ENCODE measurements at regions not wholly inside any gene's neighbourhood (a gene's known extent, or its start where the extent isn't known, plus 50 kb on each side); places are given as distances from the start of the nearest gene placed in this dataset.
"Not testable (repeated sequence)": the region's sequence is repeated elsewhere in the genome, so short reads cannot be mapped to it uniquely, and the experiment has no call there.

DNA sequence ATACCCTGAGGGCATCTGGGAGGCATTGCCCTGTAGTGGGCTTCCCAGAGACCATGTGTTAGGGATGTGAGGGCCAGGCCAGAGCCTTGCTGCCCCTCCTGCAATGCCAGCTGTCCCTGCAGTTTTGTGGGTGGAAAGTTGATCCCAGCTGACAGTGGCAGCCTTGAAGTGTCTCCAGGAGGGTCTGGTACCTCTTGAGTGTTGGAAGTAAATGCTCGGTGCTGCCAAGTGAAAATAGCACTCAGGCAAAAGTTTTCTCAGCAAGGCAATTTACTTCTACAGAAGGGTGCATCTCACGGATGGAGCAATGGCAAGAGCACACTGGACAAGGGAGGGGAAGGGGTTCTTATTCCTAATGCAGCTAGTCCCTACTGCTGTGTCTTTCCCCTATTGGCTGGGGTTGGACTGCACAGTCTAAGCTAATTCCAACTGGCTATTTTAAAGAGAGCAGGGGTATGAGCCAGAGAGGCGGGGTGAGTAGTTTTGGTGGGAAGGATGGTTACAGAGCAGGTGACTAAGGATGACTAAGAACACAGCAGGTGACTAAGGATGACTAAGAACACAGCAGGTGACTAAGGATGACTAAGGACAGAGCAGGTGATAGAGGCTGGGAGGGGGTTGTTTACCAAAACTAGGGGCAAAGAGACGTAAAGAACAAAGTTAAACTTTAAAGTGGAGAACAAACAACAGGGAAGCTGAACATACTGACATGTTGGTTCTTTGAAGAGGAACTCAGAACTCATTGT is 146.0 kb upstream of the PZP start:
- intact Hi-C loops (cut with micrococcal nuclease); H3K56ac ChIP-seq (ENCODE audit: extremely low read depth, insufficient read depth, low read length); H3K4me1 ChIP-seq (ENCODE audit: control insufficient read depth, insufficient read depth, low read length); POLR2A ChIA-PET (ENCODE audit: unreplicated experiment); H2AK9ac ChIP-seq (replicated peaks; ENCODE audit: low read depth, low read length, poor library complexity); H4K8ac ChIP-seq (ENCODE audit: low read depth in 2 of 2, low read length in 2 of 2); BruUV-seq (replicated peaks); CTCF ChIA-PET; H3K36me3 ChIP-seq (ENCODE audit: control insufficient read depth, insufficient read depth, low read length); H2AK5ac ChIP-seq (ENCODE audit: low read depth, low read length); dilution Hi-C loops (cut with HindIII; ENCODE audit: low sequenced_read_pairs, unreplicated experiment); H3K14ac ChIP-seq (replicated peaks; ENCODE audit: low read depth, low read length); H3K27ac ChIP-seq (ENCODE audit: insufficient read depth, low read length); H2BK15ac ChIP-seq (ENCODE audit: low read depth, low read length); ATAC-seq (ENCODE audit: low read depth); H3K9me1 ChIP-seq (ENCODE audit: insufficient read depth, low read length); H4K20me1 ChIP-seq (ENCODE audit: insufficient read depth, low read length); H4K91ac ChIP-seq (ENCODE audit: insufficient read depth, low read depth, low read length); DNase-seq; H2BK5ac ChIP-seq (ENCODE audit: low read depth, low read length, poor library complexity, severe bottlenecking); H4K5ac ChIP-seq (ENCODE audit: low read depth, low read length); in situ Hi-C loops (cut with MboI; ENCODE audit: low sequenced_read_pairs); H3K4ac ChIP-seq (ENCODE audit: low read depth, low read length); H3K27me3 ChIP-seq (ENCODE audit: control insufficient read depth, insufficient read depth, low read length); H2BK120ac ChIP-seq (ENCODE audit: low read depth, low read length); H3K9ac ChIP-seq (ENCODE audit: low read depth, low read length); H3K18ac ChIP-seq (ENCODE audit: low read depth, low read length); H3K23ac ChIP-seq (ENCODE audit: low read depth, low read length); H2BK20ac ChIP-seq (ENCODE audit: low read depth, low read length); H3K4me2 ChIP-seq (ENCODE audit: low read depth, low read length); H3K4me3 ChIP-seq (ENCODE audit: insufficient read depth, low read depth, low read length); H3K79me1 ChIP-seq (ENCODE audit: low read depth in 1 of 2, low read length in 2 of 2); H2AFZ ChIP-seq (replicated peaks; ENCODE audit: low read length, poor library complexity): not testable (repeated sequence)
- H3K9me3 ChIP-seq (ENCODE audit: control insufficient read depth, insufficient read depth, low read length): peaks cover 15% of the 10 kb centered on the region
- no CpG with 5 or more reads among the region's 4 CpGs for WGBS, 2 experiments (ENCODE audit: extremely low coverage in 2 of 2, insufficient read length in 1 of 2)
